Fibroblast of lung (primary cell): ENCODE measurements at regions not wholly inside any gene's neighbourhood (a gene's known extent, or its start where the extent isn't known, plus 50 kb on each side); places are given as distances from the start of the nearest gene placed in this dataset.

Experiments
- DNase-seq, 2 donors: peaks; one replicate each; pipeline versions ENCODE4 v3.0.0 to v3.0.0-alpha.2; 2010; ENCODE audit warnings: low read depth in 2 of 2
- H2AFZ ChIP-seq: 2 replicates; pipeline ENCODE4 v1.5.1; 2012; ENCODE audit warnings: low read length, control low read depth, inconsistent platforms
- H3K27ac ChIP-seq: 2 replicates; pipeline ENCODE4 v1.5.1; 2011; ENCODE audit warnings: low read length, control low read depth; ENCODE audit not compliant: insufficient read depth
- H3K27me3 ChIP-seq: 2 replicates; pipeline ENCODE4 v1.5.1; 2011; ENCODE audit warnings: mild to moderate bottlenecking, low read length; ENCODE audit not compliant: control insufficient read depth, insufficient read depth
- H3K36me3 ChIP-seq: 2 replicates; pipeline ENCODE4 v1.5.1; 2011; ENCODE audit warnings: low read length; ENCODE audit not compliant: control insufficient read depth, insufficient read depth
- H3K4me1 ChIP-seq: 2 replicates; pipeline ENCODE4 v1.5.1; 2011; ENCODE audit warnings: low read length; ENCODE audit not compliant: control insufficient read depth, insufficient read depth; ENCODE audit errors: extremely low read depth
- H3K4me2 ChIP-seq: 2 replicates; pipeline ENCODE4 v1.5.1; 2011; ENCODE audit warnings: low read length, control low read depth; ENCODE audit not compliant: insufficient read depth; ENCODE audit errors: extremely low read depth
- H3K4me3 ChIP-seq, 4 experiments: fragments of 200-600 bp in 1 of 4; sonication (generic) in 1 of 4; replicated peaks in 1 of 4; 2 replicates each; pipeline ENCODE4 v1.5.1; 2011 to 2016; ENCODE audit warnings: low read length in 4 of 4, low read depth in 3 of 4, mild to moderate bottlenecking in 3 of 4, control low read depth in 2 of 4, inconsistent platforms in 1 of 4, mixed read lengths in 1 of 4; ENCODE audit not compliant: insufficient read depth in 1 of 4; ENCODE audit errors: control extremely low read depth in 1 of 4
- H3K79me2 ChIP-seq: 2 replicates; pipeline ENCODE4 v1.5.1; 2012; ENCODE audit warnings: mild to moderate bottlenecking, low read length, inconsistent platforms; ENCODE audit not compliant: control insufficient read depth, insufficient read depth
- H3K9ac ChIP-seq: 2 replicates; pipeline ENCODE4 v1.5.1; 2011; ENCODE audit warnings: mild to moderate bottlenecking, low read length, control low read depth; ENCODE audit not compliant: insufficient read depth
- H3K9me3 ChIP-seq: 2 replicates; pipeline ENCODE4 v1.5.1; 2012; ENCODE audit warnings: low read depth, low read length; ENCODE audit not compliant: control insufficient read depth, insufficient read depth
- H4K20me1 ChIP-seq: 2 replicates; pipeline ENCODE4 v1.5.1; 2011; ENCODE audit warnings: low read length; ENCODE audit not compliant: control insufficient read depth, insufficient read depth; ENCODE audit errors: extremely low read depth
- CTCF ChIP-seq, 2 donors: IDR thresholded peaks in 1 of 2; conservative IDR thresholded peaks in 1 of 2; 1 replicate in 1 of 2; 2 replicates in 1 of 2; pipeline ENCODE4 v1.5.1; 2011 to 2012; ENCODE audit warnings: low read length in 2 of 2, control low read depth in 1 of 2, inconsistent platforms in 1 of 2, low read depth in 1 of 2, mild to moderate bottlenecking in 1 of 2
- EZH2 ChIP-seq: IDR thresholded peaks from 2 replicates; pipeline ENCODE4 v1.5.1; 2012; ENCODE audit warnings: low read length, control low read depth, mild to moderate bottlenecking; ENCODE audit errors: missing control alignments

GRCh38 chr13:109668433-109669233 is 117.8 kb downstream of the IRS2 start:
- H3K9ac ChIP-seq, result no peak overlapping the region
- no peaks in the 10 kb centered on the region for H3K27me3 ChIP-seq
- no peaks in the 10 kb centered on the region for H3K79me2 ChIP-seq
- H3K36me3 ChIP-seq, result no peaks in the 10 kb centered on the region
- no peaks in the 10 kb centered on the region for H3K9me3 ChIP-seq
- H4K20me1 ChIP-seq, result no peaks in the 10 kb centered on the region
- H3K27ac ChIP-seq, result no peak overlapping the region
- DNase-seq, result no peak
- H2AFZ ChIP-seq, result no peak overlapping the region
- TF ChIP-seq EZH2 (no peak), CTCF (conservative IDR thresholded peaks at IDR 0.05 in 1 of 2, IDR thresholded peaks at IDR 0.05 in 1 of 2; ENCODE audit: low read depth in 1 of 2, low read length in 2 of 2) (no peak)
- H3K4me1 ChIP-seq, result no peaks in the 10 kb centered on the region
- H3K4me2 ChIP-seq, result no peak overlapping the region
- H3K4me3 ChIP-seq, result no peak overlapping the region

DNA sequence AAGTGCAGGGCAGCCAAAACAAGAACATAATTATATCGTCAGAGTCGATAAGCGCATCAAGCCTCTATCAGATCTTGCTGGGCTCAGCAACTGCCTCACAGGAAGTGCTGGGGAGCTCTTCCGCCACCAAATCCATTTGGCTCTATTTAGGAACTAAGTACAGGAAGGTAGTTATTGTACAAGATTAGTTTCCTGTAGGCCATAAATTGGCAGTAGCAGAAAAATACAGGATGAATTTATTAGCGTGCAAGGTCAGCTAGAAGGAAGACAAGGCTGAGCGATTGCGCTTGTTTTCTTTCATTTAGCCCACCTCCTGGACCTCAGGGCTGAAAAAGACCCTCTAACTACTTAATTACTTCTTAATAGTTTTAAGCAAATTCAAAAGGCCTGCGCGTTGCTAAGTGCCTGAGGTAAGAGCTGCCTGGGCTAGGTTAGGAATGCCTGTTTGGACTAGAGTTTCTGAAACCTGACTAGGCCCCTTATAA is 118.5 kb downstream of the IRS2 start:
- no peak overlapping the region for H3K9ac ChIP-seq
- no peak overlapping the region for H3K4me2 ChIP-seq
- H3K4me1 ChIP-seq, result no peaks in the 10 kb centered on the region
- H3K27ac ChIP-seq, result no peak overlapping the region
- DNase-seq, result no peak
- H3K4me3 ChIP-seq, result no peak overlapping the region
- no peaks in the 10 kb centered on the region for H3K27me3 ChIP-seq
- TF ChIP-seq EZH2, result no peak
- no peak for TF ChIP-seq CTCF (conservative IDR thresholded peaks at IDR 0.05 in 1 of 2, IDR thresholded peaks at IDR 0.05 in 1 of 2; ENCODE audit: low read depth in 1 of 2, low read length in 2 of 2)
- no peaks in the 10 kb centered on the region for H3K36me3 ChIP-seq
- H3K79me2 ChIP-seq, result no peaks in the 10 kb centered on the region
- no peak overlapping the region for H2AFZ ChIP-seq
- H4K20me1 ChIP-seq, result no peaks in the 10 kb centered on the region
- H3K9me3 ChIP-seq, result no peaks in the 10 kb centered on the region

GRCh38 chr13:109667056-109667455 is 119.3 kb downstream of the IRS2 start:
- no peaks in the 10 kb centered on the region for H4K20me1 ChIP-seq
- TF ChIP-seq EZH2 (no peak), CTCF (conservative IDR thresholded peaks at IDR 0.05 in 1 of 2, IDR thresholded peaks at IDR 0.05 in 1 of 2; ENCODE audit: low read depth in 1 of 2, low read length in 2 of 2) (no peak)
- H2AFZ ChIP-seq, result no peak overlapping the region
- no peaks in the 10 kb centered on the region for H3K36me3 ChIP-seq
- H3K27ac ChIP-seq, result no peak overlapping the region
- H3K4me1 ChIP-seq, result no peaks in the 10 kb centered on the region
- H3K27me3 ChIP-seq, result no peaks in the 10 kb centered on the region
- H3K79me2 ChIP-seq, result no peaks in the 10 kb centered on the region
- DNase-seq, result peak in 1 of 2 donors; percentile 52
- H3K4me2 ChIP-seq, result no peak overlapping the region
- no peak overlapping the region for H3K9ac ChIP-seq
- H3K9me3 ChIP-seq, result no peaks in the 10 kb centered on the region
- H3K4me3 ChIP-seq, result no peak overlapping the region
